ENCODE measurements at regions not wholly inside any gene's neighbourhood (a gene's known extent, or its start where the extent isn't known, plus 50 kb on each side); places are given as distances from the start of the nearest gene placed in this dataset.
"Not testable (repeated sequence)": the region's sequence is repeated elsewhere in the genome, so short reads cannot be mapped to it uniquely, and the experiment has no call there.

GRCh38 chr16:73408311-73408710 lies 360.4 kb upstream of the ZFHX3 start:
- no peak for DNase-seq (ENCODE audit: low read depth in 3 of 3)

- DNase-seq (ENCODE audit: low read depth in 3 of 3): no peak
Measured at GRCh38 chr16:73405851-73406250, 357.9 kb upstream of the ZFHX3 start.

GRCh38 chr16:73404001-73404400 lies 356.1 kb upstream of the ZFHX3 start:
- no peak for DNase-seq (ENCODE audit: low read depth in 3 of 3)

GRCh38 chr16:73403291-73403690 lies 355.4 kb upstream of the ZFHX3 start:
- no peak for DNase-seq (ENCODE audit: low read depth in 3 of 3)

GRCh38 chr16:73400951-73401350 lies 353.0 kb upstream of the ZFHX3 start:
- DNase-seq (ENCODE audit: low read depth in 3 of 3): no peak

- no peak for DNase-seq (ENCODE audit: low read depth in 3 of 3)
Measured at GRCh38 chr16:73399997-73400396, 352.1 kb upstream of the ZFHX3 start.

- no peak for DNase-seq (ENCODE audit: low read depth in 3 of 3)
Measured at GRCh38 chr16:73399486-73399885, 351.6 kb upstream of the ZFHX3 start.

GRCh38 chr16:73398604-73399003 lies 350.7 kb upstream of the ZFHX3 start:
- not testable (repeated sequence) for DNase-seq (ENCODE audit: low read depth in 3 of 3)

GRCh38 chr16:73396556-73396955 lies 348.6 kb upstream of the ZFHX3 start:
- no peak for DNase-seq (ENCODE audit: low read depth in 3 of 3)

GRCh38 chr16:73390936-73391335 lies 343.0 kb upstream of the ZFHX3 start:
- DNase-seq (ENCODE audit: low read depth in 3 of 3): no peak

GRCh38 chr16:73390491-73390890 lies 342.6 kb upstream of the ZFHX3 start:
- DNase-seq (ENCODE audit: low read depth in 3 of 3): no peak

- DNase-seq (ENCODE audit: low read depth in 3 of 3): no peak
Measured at GRCh38 chr16:73389085-73389484, 341.2 kb upstream of the ZFHX3 start.

GRCh38 chr16:73387979-73388378 lies 340.1 kb upstream of the ZFHX3 start:
- no peak for DNase-seq (ENCODE audit: low read depth in 3 of 3)

- no peak for DNase-seq (ENCODE audit: low read depth in 3 of 3)
Measured at GRCh38 chr16:73385696-73386095, 337.8 kb upstream of the ZFHX3 start.

GRCh38 chr16:73384506-73385089 lies 336.7 kb upstream of the ZFHX3 start:
- no peak for DNase-seq (ENCODE audit: low read depth in 3 of 3)

GRCh38 chr16:73383988-73384365 lies 336.0 kb upstream of the ZFHX3 start:
- DNase-seq (ENCODE audit: low read depth in 3 of 3): no peak

- no peak for DNase-seq (ENCODE audit: low read depth in 3 of 3)
Measured at GRCh38 chr16:73383195-73383987, 335.5 kb upstream of the ZFHX3 start.

- no peak for DNase-seq (ENCODE audit: low read depth in 3 of 3)
Measured at GRCh38 chr16:73378471-73378870, 330.5 kb upstream of the ZFHX3 start.

- DNase-seq (ENCODE audit: low read depth in 3 of 3): no peak
Measured at GRCh38 chr16:73371584-73372319, 323.8 kb upstream of the ZFHX3 start.

GRCh38 chr16:73369851-73370250 lies 321.9 kb upstream of the ZFHX3 start:
- DNase-seq (ENCODE audit: low read depth in 3 of 3): no peak

GRCh38 chr16:73368715-73369114 lies 320.8 kb upstream of the ZFHX3 start:
- no peak for DNase-seq (ENCODE audit: low read depth in 3 of 3)

- DNase-seq (ENCODE audit: low read depth in 3 of 3): no peak
Measured at GRCh38 chr16:73365016-73365551, 317.2 kb upstream of the ZFHX3 start.

GRCh38 chr16:73364413-73364812 lies 316.5 kb upstream of the ZFHX3 start:
- DNase-seq (ENCODE audit: low read depth in 3 of 3): no peak
